ENCODE measurements at regions not wholly inside any gene's neighbourhood (a gene's known extent, or its start where the extent isn't known, plus 50 kb on each side); places are given as distances from the start of the nearest gene placed in this dataset.

DNA sequence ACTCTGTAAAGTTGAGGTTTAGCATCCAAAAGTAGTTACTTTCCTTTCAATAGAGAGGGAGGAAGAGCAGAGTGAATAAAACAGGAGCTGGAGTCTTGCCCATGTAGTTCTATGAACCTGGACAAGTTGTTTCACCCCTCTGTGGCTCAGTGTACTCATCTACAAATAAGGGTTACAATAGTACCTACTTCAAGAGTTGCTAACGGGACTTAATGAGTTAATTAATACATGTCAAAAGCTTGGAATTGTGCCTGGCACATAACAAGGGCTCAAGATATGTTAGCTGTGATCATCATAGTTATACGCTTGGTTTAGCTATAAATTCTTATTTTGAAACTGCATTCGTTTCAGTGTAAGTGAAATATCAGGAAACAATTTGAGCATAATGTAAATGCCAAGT lies 388.5 kb upstream of the THBS1 start:
- TF ChIP-seq, protein P1, sequence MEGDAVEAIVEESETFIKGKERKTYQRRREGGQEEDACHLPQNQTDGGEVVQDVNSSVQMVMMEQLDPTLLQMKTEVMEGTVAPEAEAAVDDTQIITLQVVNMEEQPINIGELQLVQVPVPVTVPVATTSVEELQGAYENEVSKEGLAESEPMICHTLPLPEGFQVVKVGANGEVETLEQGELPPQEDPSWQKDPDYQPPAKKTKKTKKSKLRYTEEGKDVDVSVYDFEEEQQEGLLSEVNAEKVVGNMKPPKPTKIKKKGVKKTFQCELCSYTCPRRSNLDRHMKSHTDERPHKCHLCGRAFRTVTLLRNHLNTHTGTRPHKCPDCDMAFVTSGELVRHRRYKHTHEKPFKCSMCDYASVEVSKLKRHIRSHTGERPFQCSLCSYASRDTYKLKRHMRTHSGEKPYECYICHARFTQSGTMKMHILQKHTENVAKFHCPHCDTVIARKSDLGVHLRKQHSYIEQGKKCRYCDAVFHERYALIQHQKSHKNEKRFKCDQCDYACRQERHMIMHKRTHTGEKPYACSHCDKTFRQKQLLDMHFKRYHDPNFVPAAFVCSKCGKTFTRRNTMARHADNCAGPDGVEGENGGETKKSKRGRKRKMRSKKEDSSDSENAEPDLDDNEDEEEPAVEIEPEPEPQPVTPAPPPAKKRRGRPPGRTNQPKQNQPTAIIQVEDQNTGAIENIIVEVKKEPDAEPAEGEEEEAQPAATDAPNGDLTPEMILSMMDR (IDR thresholded peaks at IDR 0.05), result no peak
- no peak for TF ChIP-seq POLR2A (IDR thresholded peaks at IDR 0.05)
